ENCODE measurements at regions not wholly inside any gene's neighbourhood (a gene's known extent, or its start where the extent isn't known, plus 50 kb on each side); places are given as distances from the start of the nearest gene placed in this dataset.

GRCh38 chr2:48890454-48891131, 135.1 kb upstream of the LHCGR start:
- TF ChIP-seq POLR2A (IDR thresholded peaks at IDR 0.05; ENCODE audit: low read depth) (no peak), EP300 (IDR thresholded peaks at IDR 0.05) (no peak), POLR2AphosphoS5 (IDR thresholded peaks at IDR 0.05) (no peak)
- TF ChIP-seq, protein P1, sequence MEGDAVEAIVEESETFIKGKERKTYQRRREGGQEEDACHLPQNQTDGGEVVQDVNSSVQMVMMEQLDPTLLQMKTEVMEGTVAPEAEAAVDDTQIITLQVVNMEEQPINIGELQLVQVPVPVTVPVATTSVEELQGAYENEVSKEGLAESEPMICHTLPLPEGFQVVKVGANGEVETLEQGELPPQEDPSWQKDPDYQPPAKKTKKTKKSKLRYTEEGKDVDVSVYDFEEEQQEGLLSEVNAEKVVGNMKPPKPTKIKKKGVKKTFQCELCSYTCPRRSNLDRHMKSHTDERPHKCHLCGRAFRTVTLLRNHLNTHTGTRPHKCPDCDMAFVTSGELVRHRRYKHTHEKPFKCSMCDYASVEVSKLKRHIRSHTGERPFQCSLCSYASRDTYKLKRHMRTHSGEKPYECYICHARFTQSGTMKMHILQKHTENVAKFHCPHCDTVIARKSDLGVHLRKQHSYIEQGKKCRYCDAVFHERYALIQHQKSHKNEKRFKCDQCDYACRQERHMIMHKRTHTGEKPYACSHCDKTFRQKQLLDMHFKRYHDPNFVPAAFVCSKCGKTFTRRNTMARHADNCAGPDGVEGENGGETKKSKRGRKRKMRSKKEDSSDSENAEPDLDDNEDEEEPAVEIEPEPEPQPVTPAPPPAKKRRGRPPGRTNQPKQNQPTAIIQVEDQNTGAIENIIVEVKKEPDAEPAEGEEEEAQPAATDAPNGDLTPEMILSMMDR (IDR thresholded peaks at IDR 0.05): no peak
- 92% methylated on average over 3 of the region's 3 CpGs for WGBS
- no peaks in the 10 kb centered on the region for H3K4me1 ChIP-seq
- H3K4me3 ChIP-seq: no peak overlapping the region
- no peak for DNase-seq (ENCODE audit: extremely low spot score)
- intact Hi-C loops (cut with DNase I): no loop called here
- H3K36me3 ChIP-seq: no peaks in the 10 kb centered on the region
- no peaks in the 10 kb centered on the region for H3K27me3 ChIP-seq
- no peak overlapping the region for H3K27ac ChIP-seq (replicated peaks in 1 of 4)
- H3K9me3 ChIP-seq: no peaks in the 10 kb centered on the region

GRCh38 chr2:48888066-48888465, 132.5 kb upstream of the LHCGR start:
- WGBS: 65% methylated on average over 3 of the region's 3 CpGs
- no peak overlapping the region for H3K4me3 ChIP-seq
- intact Hi-C loops (cut with DNase I): no loop called here
- TF ChIP-seq POLR2A (IDR thresholded peaks at IDR 0.05; ENCODE audit: low read depth) (no peak), POLR2AphosphoS5 (IDR thresholded peaks at IDR 0.05) (no peak)
- H3K4me1 ChIP-seq: no peaks in the 10 kb centered on the region
- H3K27me3 ChIP-seq: no peaks in the 10 kb centered on the region
- H3K27ac ChIP-seq (replicated peaks in 1 of 4): no peak overlapping the region
- no peaks in the 10 kb centered on the region for H3K36me3 ChIP-seq
- H3K9me3 ChIP-seq: no peaks in the 10 kb centered on the region
- no peak for DNase-seq (ENCODE audit: extremely low spot score)

GRCh38 chr2:48886919-48887318, 131.4 kb upstream of the LHCGR start:
- intact Hi-C loops (cut with DNase I): no loop called here

DNA sequence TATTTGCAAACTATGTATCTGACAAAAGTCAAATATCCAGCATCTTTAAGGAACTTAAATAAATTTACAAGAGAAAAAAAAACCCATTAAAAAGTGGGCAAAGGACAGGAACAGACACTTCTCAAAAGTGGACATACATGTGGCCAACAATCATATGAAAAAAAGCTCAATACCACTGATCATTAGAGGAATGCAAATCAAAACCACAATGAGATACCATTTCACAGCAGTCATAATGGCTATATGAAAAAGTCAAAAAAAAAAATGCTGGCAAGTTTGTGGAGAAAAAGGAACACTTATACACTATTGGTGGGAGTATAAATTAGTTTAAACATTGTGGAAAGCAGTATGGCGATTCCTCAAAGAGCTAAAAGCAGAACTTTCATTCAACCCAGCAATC, 130.3 kb upstream of the LHCGR start:
- TF ChIP-seq EP300 (IDR thresholded peaks at IDR 0.05) (no peak), POLR2AphosphoS5 (IDR thresholded peaks at IDR 0.05) (no peak), POLR2A (IDR thresholded peaks at IDR 0.05; ENCODE audit: low read depth) (no peak)
- TF ChIP-seq, protein P1 (IDR thresholded peaks at IDR 0.05): no peak
- H3K27ac ChIP-seq (replicated peaks in 1 of 4): no peak overlapping the region
- 95% methylated on average over 1 of the region's 1 CpG for WGBS
- no peak overlapping the region for H3K4me3 ChIP-seq
- H3K9me3 ChIP-seq: no peaks in the 10 kb centered on the region
- DNase-seq (ENCODE audit: extremely low spot score): no peak
- H3K27me3 ChIP-seq: no peaks in the 10 kb centered on the region
- intact Hi-C loops (cut with DNase I): no loop called here
- H3K4me1 ChIP-seq: no peaks in the 10 kb centered on the region
- H3K36me3 ChIP-seq: no peaks in the 10 kb centered on the region

More at GRCh38 chr2:48886919-48887318, 131.4 kb upstream of the LHCGR start:
- TF ChIP-seq, protein P1 (IDR thresholded peaks at IDR 0.05): no peak
- TF ChIP-seq POLR2A (IDR thresholded peaks at IDR 0.05; ENCODE audit: low read depth): no peak
- Histone ChIP-seq H3K4me1 (no peaks in the 10 kb centered on the region), H3K27ac (replicated peaks in 1 of 4) (no peak overlapping the region), H3K4me3 (no peak overlapping the region), H3K36me3 (no peaks in the 10 kb centered on the region), H3K27me3 (no peaks in the 10 kb centered on the region), H3K9me3 (no peaks in the 10 kb centered on the region)
- DNase-seq (ENCODE audit: extremely low spot score): no peak
- 89% methylated on average over 3 of the region's 3 CpGs for WGBS

- Histone ChIP-seq H3K36me3 (no peaks in the 10 kb centered on the region), H3K9me3 (no peaks in the 10 kb centered on the region), H3K27me3 (no peaks in the 10 kb centered on the region), H3K4me1 (no peaks in the 10 kb centered on the region), H3K27ac (replicated peaks in 1 of 4) (no peak overlapping the region), H3K4me3 (no peak overlapping the region)
- TF ChIP-seq EP300 (IDR thresholded peaks at IDR 0.05): no peak
- TF ChIP-seq POLR2AphosphoS5 (IDR thresholded peaks at IDR 0.05): no peak
- TF ChIP-seq, protein P1 (IDR thresholded peaks at IDR 0.05): no peak
- intact Hi-C loops (cut with DNase I): no loop called here
- 93% methylated on average over 6 of the region's 6 CpGs for WGBS
- no peak for DNase-seq (ENCODE audit: extremely low spot score)
Observed at GRCh38 chr2:48883661-48884060, 128.1 kb upstream of the LHCGR start.
